ENCODE measurements at regions not wholly inside any gene's neighbourhood (a gene's known extent, or its start where the extent isn't known, plus 50 kb on each side); places are given as distances from the start of the nearest gene placed in this dataset.

GRCh38 chr2:185063761-185064160 is 465.4 kb downstream of the ZNF804A start:
- DNase-seq (ENCODE audit: extremely low read depth, low read depth), result no peak
- no peak for TF ChIP-seq CTCF (IDR thresholded peaks at IDR 0.05; ENCODE audit: low read depth, low read length)

- DNase-seq (ENCODE audit: extremely low read depth, low read depth), result no peak
- TF ChIP-seq CTCF (IDR thresholded peaks at IDR 0.05; ENCODE audit: low read depth, low read length), result no peak
These were observed 467.8 kb downstream of the ZNF804A start for GRCh38 chr2:185066128-185066527.

- no peak for TF ChIP-seq CTCF (IDR thresholded peaks at IDR 0.05; ENCODE audit: low read depth, low read length)
- DNase-seq (ENCODE audit: extremely low read depth, low read depth), result no peak
These were observed 470.8 kb downstream of the ZNF804A start for GRCh38 chr2:185069107-185069506.

GRCh38 chr2:185074156-185074555 is 475.8 kb downstream of the ZNF804A start:
- TF ChIP-seq CTCF (IDR thresholded peaks at IDR 0.05; ENCODE audit: low read depth, low read length), result no peak
- DNase-seq (ENCODE audit: extremely low read depth, low read depth), result no peak

- TF ChIP-seq CTCF (IDR thresholded peaks at IDR 0.05; ENCODE audit: low read depth, low read length), result no peak
- DNase-seq (ENCODE audit: extremely low read depth, low read depth), result no peak
These were observed 484.4 kb downstream of the ZNF804A start for GRCh38 chr2:185082749-185083148.

- TF ChIP-seq CTCF (IDR thresholded peaks at IDR 0.05; ENCODE audit: low read depth, low read length), result no peak
- no peak for DNase-seq (ENCODE audit: extremely low read depth, low read depth)
These were observed 510.3 kb downstream of the ZNF804A start for GRCh38 chr2:185108588-185108987.

GRCh38 chr2:185127412-185127811 is 529.1 kb downstream of the ZNF804A start:
- DNase-seq (ENCODE audit: extremely low read depth, low read depth), result no peak
- TF ChIP-seq CTCF (IDR thresholded peaks at IDR 0.05; ENCODE audit: low read depth, low read length), result no peak
